C1 segment of cervical spinal cord (tissue), 14 donors: ENCODE measurements at regions not wholly inside any gene's neighbourhood (a gene's known extent, or its start where the extent isn't known, plus 50 kb on each side); places are given as distances from the start of the nearest gene placed in this dataset.
"Not testable (repeated sequence)": the region's sequence is repeated elsewhere in the genome, so short reads cannot be mapped to it uniquely, and the experiment has no call there.

Source experiments
- DNase-seq, 14 donors: peaks; one replicate each; lab custom pipeline; 2025; lab: John Stamatoyannopoulos, UW

GRCh38 chr6:44737829-44738528 is 350.5 kb downstream of the CDC5L start:
- DNase-seq = no peak

GRCh38 chr6:44738601-44739146 is 351.2 kb downstream of the CDC5L start:
- no peak for DNase-seq

GRCh38 chr6:44739181-44739580 is 351.7 kb downstream of the CDC5L start:
- no peak for DNase-seq

GRCh38 chr6:44740566-44741120 is 353.1 kb downstream of the CDC5L start:
- DNase-seq = no peak

GRCh38 chr6:44742201-44742600 is 354.7 kb downstream of the CDC5L start:
- no peak for DNase-seq

- no peak for DNase-seq
These were observed 355.4 kb downstream of the CDC5L start for GRCh38 chr6:44742828-44743372.

GRCh38 chr6:44760116-44760515 is 372.6 kb downstream of the CDC5L start:
- DNase-seq = not testable (repeated sequence)

- no peak for DNase-seq
These were observed 373.5 kb downstream of the CDC5L start for GRCh38 chr6:44761046-44761445.

GRCh38 chr6:44762496-44762895 is 375.0 kb downstream of the CDC5L start:
- DNase-seq = no peak

- DNase-seq = no peak
These were observed 384.3 kb downstream of the CDC5L start for GRCh38 chr6:44771647-44772415.

- no peak for DNase-seq
These were observed 385.3 kb downstream of the CDC5L start for GRCh38 chr6:44772838-44773237.

- DNase-seq = no peak
These were observed 387.6 kb downstream of the CDC5L start for GRCh38 chr6:44775121-44775520.

- no peak for DNase-seq
These were observed 388.8 kb downstream of the CDC5L start for GRCh38 chr6:44776344-44776743.

- no peak for DNase-seq
These were observed 391.0 kb downstream of the CDC5L start for GRCh38 chr6:44778513-44778912.
